Activated CD4-positive, CD25-positive, alpha-beta regulatory T cell (primary cell): ENCODE measurements at regions not wholly inside any gene's neighbourhood (a gene's known extent, or its start where the extent isn't known, plus 50 kb on each side); places are given as distances from the start of the nearest gene placed in this dataset.

Experiments
- DNase-seq, 4 experiments: peaks; one replicate each; lab custom pipeline; 2025; lab: John Stamatoyannopoulos, UW

DNA sequence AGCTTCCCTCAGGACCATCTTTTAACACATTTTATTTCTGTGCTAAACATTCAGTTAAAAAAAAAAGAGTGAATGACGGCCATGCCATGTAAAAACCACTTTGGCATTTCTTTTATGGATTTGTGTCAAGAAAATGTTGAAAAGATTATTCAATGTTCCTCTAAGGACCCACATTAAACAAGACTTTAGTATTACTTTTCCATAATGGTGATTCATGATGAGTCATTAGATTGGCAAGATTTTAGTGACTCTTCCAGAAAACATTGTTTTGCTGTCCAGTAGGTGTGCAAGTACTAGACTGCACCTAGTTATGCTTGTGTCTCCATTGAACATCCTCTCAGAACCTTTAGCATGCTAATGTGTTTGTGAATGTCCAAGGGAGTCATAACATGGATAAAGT, 748.6 kb downstream of the STPG2 start:
- DNase-seq = no peak

DNA sequence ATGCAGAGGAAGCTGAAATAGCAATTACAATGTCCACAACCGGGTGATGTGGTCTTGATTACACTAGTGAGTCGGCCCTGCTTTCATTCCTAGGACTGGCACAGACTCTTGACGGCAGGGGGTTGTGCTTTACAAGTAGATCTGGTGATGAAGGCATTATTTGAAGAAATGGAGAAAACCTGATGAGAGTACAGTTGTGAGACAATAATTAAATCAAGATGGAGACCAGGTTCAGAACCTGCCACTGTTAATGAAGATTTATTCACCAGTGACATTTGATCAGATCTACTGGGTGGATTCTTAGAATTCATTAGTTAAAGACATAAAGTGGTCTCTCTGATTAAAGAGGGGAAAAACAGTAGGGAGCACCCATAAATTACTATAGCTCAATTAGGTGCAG, 747.2 kb downstream of the STPG2 start:
- DNase-seq = no peak

- no peak for DNase-seq
Measured at GRCh38 chr4:97396605-97397004, 746.7 kb downstream of the STPG2 start.

DNA sequence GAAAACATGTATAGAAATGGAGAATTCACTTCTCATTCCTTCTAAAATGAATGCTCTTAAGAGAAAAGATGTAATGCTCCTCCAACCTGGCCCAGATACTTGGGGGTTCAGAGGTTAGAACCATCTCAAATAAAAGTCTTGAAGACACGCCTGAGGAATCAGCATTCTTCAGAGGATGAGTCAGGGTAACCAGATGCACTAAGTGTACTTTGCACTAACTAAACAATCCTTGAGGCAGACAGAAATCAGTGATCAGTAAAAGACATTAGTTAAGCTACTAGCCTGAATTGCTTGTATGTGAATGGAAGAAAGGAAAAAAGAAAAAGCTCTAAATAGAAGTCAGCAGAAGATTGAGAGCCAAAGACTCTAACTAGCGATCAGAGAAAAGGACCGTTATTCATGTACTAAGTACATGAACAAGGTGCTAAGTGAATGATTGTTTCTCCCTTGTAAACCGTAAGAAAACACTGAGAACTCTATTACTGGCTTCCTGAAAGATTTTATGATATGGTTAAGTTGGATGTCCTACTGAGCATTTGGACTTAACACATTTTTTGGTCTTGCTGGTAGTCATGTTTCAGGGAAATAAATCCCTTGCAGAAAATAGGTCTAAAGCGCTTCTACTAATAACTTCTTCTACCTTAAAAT, 738.3 kb downstream of the STPG2 start:
- DNase-seq = no peak

GRCh38 chr4:97411356-97411755, 731.9 kb downstream of the STPG2 start:
- no peak for DNase-seq

GRCh38 chr4:97412331-97412730, 730.9 kb downstream of the STPG2 start:
- no peak for DNase-seq

GRCh38 chr4:97414161-97414560, 729.1 kb downstream of the STPG2 start:
- DNase-seq = no peak

DNA sequence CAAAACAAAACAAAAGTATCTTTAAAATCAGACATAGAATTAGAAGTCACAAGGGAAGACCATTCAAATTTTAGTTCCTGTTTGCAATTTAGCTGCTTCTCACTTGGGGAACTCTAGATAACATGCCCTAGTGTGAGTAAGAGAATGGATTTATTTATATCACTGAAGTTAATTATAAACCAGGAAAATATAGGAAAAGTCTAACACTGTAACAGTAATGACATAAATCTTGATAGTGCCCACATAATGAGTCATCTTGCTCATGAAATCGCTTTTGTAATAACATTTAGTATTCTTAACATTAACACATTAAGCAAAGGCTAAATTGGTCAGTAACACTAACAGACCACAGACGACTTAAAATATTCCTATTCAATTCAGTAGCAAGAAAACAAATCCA, 710.7 kb downstream of the STPG2 start:
- DNase-seq = no peak

- DNase-seq = peak in 1 of 4 experiments; percentile 2
Measured at GRCh38 chr4:97437998-97438705, 705.1 kb downstream of the STPG2 start.

- DNase-seq = no peak
Measured at GRCh38 chr4:97453186-97453585, 690.1 kb downstream of the STPG2 start.

- no peak for DNase-seq
Measured at GRCh38 chr4:97457253-97457652, 686.0 kb downstream of the STPG2 start.

GRCh38 chr4:97468272-97468671, 675.0 kb downstream of the STPG2 start:
- no peak for DNase-seq

DNA sequence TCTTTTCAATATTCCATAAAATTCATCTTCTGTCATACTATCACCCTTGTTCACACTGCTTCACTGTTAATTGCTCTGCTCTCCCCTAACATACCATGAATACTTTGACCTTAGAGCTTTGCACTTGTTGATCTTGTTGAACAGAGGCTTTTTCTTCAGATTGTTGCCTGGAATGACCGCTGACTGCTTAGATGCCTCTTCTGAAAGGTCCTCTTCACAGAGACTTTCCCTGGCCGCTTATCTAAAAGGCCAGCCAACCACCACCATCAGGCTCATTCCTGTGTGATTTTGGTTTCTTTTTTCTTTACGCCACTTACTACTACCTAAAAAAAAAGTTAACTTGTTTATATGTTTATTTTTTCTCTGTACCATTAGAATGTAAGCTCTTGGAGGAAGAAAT, 667.7 kb downstream of the STPG2 start:
- no peak for DNase-seq

DNA sequence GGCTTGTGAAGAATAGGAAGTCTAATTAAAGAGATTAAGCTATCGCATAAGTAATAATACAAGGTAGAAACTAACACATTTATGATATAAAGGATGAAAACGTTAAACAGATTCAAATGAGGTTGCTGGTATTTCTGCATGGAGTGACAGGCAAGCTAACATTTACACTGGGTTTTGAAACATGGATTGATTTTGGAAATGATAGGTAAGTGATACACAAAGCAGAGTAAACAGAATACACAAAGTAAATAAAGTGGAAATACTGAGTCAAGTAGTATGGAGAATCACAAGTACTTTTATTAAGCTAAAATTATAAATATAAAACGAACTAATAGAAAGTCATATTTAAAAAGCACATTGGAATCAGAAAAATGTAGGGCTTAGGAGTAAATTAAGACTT, 665.3 kb downstream of the STPG2 start:
- no peak for DNase-seq

DNA sequence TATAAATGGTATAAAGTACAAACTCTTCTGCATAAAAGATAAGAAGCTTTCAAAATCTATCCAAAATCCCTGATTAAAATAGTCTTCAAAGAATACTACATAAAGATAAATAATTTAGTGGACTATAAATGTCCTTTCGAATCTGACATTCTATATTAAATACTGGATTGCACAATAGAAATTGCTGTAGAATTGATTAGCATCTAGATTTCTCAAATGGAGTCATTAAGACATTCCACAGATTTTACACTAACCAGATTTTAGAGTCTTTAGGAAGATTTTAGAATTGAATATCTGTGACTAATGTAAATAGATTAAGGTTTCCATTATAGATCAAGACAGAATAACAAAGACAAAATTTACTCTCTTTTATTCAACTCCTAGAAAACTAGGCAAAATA, 663.9 kb downstream of the STPG2 start:
- no peak for DNase-seq

DNA sequence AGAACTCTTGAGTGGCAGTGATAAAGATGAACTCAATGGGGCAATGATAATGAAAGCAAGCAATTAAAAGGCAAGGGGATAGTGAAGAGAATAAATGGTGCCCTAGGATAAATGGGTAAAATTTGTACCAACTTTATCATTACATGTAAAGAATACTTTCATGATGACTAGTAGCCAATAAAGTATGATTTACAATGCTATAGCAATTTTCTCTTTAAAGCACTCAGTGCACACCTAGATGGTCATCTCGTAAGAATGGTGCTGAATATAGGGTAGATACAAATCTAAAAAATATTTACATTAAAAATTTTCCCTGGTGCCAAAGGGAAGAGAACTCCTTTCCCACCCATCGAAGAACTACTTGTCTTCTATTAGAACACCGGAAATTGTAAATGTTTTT, 651.4 kb downstream of the STPG2 start:
- no peak for DNase-seq

GRCh38 chr4:97493815-97494518, 649.3 kb downstream of the STPG2 start:
- no peak for DNase-seq

DNA sequence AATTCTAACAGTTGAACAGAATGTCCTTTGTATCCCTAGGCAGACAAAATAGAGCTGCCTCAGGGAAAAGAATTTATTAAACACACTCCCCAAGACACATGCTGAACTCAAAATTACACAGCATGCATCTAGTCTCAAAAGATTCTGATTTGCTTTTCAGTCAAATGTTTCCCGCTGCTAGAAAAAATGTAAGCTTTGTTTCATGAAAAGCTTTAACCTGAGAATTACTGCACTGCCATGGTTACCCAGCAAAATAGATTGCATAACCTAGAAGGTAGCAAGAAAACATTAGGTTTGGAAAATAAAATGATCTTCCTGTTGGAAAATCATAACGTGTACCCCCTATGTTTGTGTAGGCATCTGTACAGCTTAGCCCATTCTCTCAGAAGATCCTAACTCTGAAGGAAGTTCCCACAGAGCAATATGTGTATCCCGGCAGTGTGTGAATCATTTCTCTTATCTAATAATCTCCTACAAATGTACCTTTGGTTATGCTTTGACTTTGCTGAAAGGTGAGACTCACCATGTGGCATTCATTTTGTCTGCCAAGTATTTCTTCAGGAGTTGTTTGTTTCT, 646.9 kb downstream of the STPG2 start:
- no peak for DNase-seq

- DNase-seq = no peak
Measured at GRCh38 chr4:97498875-97499274, 644.4 kb downstream of the STPG2 start.

- DNase-seq = no peak
Measured at GRCh38 chr4:97500423-97500822, 642.9 kb downstream of the STPG2 start.

DNA sequence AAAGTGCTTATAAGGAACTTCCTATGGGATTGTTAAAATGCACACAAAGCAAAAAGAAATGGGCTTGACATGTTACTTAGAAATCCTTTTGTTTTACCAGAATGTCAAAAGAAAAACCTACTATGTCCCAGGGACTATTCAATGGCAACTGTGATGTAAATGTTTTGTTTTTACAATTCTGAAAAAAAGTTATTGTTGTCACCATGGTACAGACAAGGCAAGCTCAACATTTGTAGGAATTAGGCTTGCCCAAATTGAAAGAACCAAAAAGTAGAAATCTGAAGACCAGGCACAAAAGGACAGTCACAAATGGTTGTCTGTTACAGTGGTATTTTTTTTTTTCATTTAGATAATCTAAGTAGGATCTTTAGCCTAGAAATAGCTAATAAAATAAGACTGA, 638.6 kb downstream of the STPG2 start:
- DNase-seq = no peak

- no peak for DNase-seq
Measured at GRCh38 chr4:97507587-97508245, 635.6 kb downstream of the STPG2 start.
